NCI-H774 (cell line): ENCODE measurements at regions not wholly inside any gene's neighbourhood (a gene's known extent, or its start where the extent isn't known, plus 50 kb on each side); places are given as distances from the start of the nearest gene placed in this dataset.
"Not testable (repeated sequence)": the region's sequence is repeated elsewhere in the genome, so short reads cannot be mapped to it uniquely, and the experiment has no call there.

Experiments used
- DNase-seq: peaks from one replicate; lab custom pipeline; 2025; lab: John Stamatoyannopoulos, UW

DNA sequence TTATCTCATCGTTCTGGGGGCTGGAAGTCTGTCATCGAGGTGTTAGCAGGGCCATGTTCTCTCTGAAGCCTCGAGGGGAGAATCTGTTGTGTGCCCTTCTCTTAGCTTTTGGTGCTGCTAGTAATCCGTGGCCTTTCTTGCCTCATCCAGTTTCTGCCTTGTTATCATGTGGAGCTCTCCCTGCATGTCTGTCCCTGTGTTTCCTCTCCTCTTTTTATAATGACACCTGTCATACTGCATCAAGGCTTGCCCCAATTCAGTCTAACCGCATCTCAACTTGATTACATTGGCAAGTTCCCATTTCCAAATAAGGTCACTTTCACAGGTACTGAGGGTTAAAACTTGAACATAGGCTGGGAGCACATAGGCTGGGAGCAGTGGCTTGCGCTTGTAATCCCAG lies 82.6 kb upstream of the CNIH3 start:
- DNase-seq = no peak

DNA sequence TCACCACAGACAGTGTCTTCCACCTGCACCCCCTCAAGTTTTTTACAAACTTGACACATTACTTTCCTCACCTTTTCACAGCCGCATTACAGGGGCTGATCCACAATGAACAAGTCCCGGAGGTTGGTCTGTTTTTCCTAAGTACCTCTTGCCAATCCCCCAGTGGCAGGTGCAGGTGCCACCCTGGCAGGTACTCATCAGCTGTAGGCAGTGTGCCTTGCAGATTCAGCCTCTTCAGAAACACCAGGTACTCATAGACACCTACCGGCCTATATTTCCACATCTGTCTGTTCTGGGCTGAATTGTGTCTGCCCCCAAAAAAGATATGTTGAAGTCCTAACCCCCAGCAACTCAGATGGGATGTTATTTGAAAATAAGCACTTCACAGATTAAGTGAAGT lies 81.4 kb upstream of the CNIH3 start:
- DNase-seq = peak; percentile 48

DNA sequence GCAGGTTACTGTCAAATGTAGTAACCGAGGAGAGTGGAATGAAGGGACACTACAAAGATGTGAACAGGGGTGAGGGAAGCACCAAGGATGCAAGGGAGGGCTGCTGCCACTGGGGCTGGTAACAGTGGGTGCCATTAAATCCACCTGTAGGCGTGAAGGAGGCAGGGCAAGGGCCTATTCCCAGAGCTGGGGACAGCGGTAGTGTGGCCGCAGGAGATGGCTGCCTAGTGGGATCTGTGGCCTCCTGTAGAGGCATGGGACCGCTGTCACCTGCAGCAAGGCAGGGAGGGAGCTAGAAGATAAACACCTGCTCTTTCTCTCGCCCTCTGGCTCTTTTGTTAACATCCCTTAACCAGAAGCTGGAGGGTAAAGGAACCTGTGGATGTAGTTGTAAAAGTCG lies 80.5 kb upstream of the CNIH3 start:
- DNase-seq = no peak

DNA sequence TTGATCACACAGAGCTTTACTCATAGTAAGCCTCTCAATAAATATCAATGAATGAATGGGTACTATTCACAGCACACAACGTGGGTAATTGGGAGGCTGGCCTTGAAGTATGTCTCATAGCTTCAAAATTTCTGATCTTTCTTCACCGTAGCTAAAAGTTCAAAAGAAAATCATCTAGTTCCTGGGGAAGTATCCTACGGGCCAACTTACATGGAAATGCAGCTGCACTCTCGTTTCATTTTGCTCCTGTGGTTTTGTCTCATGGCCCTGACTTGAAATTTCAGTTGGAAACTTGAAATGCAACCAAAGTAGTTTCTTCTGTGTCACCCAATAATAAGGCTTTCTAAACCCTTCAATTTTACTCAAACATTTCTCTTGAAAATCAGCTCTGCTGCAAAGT lies 76.1 kb upstream of the CNIH3 start:
- no peak for DNase-seq

DNA sequence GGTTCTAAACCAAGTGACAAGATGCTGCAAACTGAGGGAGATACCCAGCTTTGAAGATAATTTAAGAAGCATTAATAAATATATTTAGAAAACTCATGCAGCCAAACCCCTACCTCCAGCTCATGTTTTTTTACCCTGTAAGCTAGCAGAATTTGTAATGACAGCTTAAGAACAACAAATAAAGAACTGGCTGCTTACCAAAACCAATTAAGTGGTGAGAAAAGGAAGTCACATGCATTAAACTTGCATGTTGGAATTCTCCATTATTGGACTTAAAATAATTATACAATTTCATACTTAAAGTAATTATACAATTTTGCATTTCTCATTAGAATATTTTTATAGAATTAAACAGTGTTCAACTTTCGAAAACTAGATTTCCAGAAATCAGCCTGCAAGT lies 75.6 kb upstream of the CNIH3 start:
- peak; percentile 61 for DNase-seq

DNA sequence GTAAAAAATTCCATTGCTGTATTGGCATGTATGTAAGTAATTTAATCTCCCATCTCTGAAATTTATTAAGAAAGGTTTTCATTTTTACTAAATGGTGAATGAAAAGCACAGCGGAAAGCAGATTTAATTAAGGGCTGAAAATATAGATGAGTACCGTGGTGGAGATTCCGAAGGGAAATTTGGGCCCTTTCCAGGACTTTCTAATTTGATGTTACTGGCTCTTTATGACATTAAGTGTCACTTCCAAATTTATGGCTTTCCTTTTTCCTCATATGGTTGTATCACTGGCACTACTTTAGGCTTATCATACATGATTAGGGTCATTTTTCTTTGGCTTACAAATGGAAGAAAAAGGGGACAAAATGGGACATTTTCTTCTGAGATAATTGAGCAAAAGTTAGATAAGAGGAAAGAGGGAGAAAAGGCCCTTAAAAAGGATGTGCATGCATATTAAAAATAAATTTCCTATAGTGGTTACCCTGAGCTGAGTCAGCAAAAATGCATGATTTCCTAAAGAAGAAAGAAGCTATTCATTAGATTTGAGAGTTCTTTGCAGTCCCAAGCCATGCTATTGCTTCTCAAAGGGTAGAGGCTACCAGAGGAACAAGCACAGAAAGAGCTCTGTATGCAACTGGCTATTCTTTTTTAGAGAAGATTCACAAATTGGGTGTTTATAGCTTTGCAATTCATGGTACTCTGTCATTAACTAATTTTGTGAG lies 74.9 kb upstream of the CNIH3 start:
- DNase-seq = no peak

DNA sequence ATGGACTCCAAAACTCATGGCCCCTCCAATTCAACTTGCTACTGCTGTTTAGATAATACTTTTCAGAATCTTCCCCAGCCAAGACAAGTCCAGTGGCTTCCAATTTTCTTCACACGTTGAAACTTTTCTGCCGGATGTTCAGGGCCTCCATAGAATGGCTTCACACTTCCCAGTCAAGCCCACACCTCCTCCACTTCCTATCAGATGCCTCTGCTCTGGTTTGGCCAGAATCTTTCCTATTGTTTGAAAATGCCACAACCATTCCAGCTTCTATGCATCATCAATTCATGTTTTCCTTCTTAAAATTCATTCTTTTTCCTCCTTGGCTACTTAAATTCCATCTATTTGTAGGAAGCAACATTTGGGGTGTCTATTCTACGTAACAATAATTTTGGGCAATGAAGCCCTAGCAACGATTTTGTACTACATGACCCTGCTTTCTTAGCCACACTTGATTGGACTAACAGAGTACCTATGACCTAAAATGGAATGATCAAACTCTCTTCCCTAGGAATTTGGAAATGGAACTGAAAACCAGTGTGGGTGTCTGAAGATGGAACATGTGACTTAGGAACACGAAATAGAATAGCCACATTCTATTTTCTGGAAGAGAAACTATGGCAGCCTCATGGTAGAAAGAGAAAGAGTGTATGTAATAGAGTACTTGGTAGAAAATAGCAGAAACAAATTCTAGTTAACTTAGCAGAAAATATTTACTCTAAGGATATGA lies 74.1 kb upstream of the CNIH3 start:
- DNase-seq = no peak

DNA sequence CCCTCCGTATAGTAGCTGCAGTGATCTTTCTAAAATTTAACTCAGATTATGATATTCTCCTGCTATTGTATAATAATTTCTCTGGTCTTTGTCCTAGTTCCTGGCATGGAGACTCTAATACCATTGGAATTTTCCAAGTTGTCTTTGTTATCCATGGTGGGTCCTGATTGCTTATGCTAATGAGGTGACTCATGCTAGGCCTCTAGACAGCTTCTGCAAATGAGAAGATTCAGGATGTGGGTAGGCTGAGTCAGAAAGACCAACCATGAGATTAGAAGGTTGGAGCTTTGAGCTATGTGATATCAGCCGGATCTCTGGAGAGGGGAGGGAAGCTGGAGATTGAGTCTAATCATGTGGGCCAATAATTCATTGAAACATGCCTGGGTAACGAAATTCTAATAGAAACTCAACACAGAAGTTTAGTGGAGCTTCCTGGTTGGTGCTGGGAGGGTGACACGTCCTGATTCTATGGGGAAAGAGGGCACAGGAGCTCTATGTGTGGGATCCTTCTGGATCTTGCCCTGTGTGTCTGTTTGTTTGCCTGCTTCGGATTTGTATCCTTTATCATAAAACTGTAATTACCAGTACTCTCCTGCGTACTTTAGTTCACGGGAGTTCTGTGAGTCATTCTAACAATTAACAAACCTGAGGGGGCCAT lies 73.2 kb upstream of the CNIH3 start:
- no peak for DNase-seq

DNA sequence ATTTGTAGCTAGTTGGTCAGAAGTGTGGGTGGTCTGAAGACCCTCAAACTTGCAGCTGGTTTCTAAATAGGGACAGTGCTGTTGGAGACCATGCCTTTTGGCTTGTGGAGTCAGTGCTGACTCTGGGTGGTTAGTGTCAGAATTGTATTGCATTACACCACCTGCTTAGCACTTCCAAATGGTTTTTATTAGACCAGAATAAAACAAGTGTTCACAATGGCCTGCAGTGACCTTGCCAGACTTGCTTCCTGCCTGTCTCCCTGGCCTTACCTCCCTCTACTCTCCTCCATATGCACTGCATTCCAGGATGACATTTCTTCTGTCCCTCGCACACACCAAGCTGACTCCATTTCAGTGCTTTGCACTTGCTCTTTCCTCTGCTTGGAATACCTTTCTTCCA lies 72.7 kb upstream of the CNIH3 start:
- no peak for DNase-seq

DNA sequence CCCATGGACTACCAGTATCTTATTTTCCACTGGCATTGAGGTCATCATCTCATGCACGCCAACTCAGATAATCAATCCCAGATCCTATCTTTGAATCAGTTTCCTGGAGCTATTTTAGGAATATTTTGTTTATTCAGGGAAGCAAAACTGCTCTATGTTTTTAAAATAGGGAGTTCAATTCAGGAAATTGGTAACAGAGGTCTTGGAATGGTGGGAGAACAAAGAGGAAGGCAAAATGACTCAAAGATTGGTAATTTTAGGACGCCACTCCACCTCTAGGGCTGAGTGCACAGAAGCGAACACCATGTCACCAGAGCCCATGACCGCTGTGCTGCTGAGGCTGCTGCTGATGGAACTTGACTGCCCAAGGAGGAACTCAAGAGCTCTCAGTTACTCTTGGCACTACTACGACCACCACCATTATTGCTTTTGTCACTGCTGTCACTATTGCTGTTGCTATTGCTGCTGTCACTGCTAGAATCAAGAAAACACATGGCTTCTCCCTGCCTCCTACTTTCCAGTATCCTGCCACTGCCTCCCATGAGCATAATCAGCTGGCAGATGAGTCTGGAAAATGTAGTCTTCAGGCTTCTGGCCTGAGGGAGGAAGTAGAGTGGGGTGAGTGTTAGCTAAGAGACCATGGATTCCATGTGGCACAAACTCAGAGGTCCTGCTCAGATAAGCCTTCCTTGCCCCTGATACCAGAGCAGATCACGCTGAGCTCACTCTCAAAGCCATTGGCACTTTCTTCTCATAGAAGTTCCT lies 71.6 kb upstream of the CNIH3 start:
- no peak for DNase-seq

DNA sequence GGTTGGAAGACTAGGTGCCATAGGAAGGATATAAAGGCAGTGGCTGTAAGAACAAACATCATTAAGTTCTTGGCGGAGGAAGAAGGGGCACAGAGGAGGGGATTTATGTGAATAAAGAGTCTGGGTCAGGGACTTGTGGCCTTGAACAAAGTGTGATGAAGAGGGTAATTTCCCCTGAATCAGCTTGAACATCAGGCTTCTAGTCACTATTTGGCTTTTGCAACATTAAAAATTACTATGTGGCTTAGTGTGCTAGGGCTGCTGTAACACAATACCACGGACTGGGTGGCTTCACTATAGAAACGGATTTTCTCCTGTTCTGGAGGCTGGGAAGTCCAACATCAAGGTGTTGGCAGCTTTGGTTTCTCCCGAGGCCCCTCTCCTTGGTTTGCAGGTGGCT lies 70.5 kb upstream of the CNIH3 start:
- DNase-seq = no peak

DNA sequence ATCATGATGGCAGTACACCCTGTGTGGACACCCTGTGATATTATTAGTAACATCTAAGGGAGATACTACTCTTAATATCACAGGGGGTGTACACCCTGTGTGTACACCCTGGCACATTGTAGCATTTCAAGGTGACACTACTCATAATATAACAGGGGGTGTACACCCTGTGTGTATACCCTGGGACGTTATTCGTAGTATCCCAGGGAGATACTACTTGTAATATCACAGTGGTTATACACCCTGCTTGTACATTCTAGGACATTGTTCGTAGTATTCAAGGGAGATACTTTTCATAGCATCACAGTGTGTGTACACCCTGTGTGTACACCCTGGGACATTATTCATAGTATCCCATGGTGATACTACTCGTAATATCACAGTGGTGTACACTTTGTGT lies 67.4 kb upstream of the CNIH3 start:
- no peak for DNase-seq

DNA sequence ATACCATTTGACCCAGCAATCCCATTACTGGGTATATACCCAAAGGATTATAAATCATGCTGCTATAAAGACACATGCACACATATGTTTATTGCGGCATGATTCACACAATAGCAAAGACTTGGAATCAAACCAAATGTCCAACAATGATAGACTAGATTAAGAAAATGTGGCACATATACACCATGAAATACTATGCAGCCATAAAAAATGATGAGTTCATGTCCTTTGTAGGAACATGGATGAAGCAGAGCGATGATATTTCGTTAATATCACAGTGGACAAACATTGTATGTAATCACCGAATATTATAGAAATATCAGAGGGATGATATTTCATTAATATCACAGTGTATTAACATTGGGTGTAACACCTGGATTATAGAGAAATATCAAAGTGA lies 64.9 kb upstream of the CNIH3 start:
- not testable (repeated sequence) for DNase-seq

DNA sequence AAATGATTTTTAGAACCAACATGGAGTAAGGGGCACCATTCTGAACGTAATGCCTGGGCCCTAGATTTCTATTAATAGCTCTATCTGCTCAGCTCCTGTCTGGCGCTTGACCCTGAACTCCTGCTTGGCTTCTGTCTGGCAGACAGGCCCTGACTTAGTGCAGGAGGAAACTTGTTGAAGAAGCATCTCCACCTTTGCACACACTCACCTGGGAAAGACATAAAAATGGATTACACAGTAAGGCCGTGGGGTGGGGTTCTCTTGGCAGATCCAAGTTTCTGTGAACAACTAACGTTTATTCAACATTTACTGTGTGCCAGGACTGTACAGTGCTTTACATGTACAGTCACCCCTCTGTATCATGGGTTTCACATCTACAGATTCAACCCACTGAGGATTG lies 62.1 kb upstream of the CNIH3 start:
- DNase-seq = no peak

DNA sequence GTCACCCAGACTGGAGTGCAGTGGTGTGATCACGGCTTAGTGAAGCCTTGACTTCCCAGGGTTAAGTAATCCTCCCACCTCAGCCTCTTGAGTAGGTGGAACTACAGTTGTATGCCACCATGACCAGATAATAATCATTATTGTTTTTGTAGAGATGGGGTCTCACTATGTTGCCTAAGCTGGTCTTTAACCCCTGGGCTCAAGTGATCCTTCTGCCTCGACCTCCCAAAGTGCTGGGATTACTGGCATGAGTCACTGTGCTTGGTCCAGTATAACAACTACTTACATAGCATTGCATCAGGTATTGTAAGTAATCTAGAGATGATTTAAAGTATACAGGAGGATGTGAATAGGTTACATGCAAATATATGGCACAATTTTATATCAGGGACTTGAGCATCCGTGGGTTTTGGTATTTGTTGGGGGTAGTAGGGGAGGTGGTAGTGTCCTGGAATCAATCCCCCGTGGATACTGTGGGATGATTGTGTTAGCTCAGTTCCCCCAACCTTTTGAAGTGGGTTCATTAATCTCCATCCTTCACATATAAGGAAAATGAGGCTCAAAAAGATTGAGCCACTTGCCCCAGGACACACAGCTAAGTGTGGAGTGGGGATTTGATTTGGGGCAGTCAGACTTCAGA lies 61.4 kb upstream of the CNIH3 start:
- no peak for DNase-seq

DNA sequence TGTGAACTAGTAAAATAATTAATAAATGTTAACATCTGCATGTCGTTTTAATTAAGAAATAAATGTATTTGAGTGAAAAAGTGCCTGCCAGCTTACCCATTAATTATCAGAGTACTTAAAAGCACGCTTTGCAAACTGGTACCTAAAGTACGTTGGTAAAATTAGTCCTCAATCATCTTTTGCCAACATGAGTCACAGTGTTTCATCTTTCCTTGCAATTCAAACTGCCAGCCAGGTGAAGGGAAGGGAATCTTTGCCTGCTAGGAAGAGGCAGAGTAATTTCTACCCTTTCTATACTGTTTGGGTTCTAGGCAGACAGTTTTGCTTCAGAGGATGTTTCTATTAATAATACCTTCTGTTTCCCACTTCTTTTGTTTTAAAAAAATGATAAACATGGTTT lies 57.2 kb upstream of the CNIH3 start:
- DNase-seq = no peak

DNA sequence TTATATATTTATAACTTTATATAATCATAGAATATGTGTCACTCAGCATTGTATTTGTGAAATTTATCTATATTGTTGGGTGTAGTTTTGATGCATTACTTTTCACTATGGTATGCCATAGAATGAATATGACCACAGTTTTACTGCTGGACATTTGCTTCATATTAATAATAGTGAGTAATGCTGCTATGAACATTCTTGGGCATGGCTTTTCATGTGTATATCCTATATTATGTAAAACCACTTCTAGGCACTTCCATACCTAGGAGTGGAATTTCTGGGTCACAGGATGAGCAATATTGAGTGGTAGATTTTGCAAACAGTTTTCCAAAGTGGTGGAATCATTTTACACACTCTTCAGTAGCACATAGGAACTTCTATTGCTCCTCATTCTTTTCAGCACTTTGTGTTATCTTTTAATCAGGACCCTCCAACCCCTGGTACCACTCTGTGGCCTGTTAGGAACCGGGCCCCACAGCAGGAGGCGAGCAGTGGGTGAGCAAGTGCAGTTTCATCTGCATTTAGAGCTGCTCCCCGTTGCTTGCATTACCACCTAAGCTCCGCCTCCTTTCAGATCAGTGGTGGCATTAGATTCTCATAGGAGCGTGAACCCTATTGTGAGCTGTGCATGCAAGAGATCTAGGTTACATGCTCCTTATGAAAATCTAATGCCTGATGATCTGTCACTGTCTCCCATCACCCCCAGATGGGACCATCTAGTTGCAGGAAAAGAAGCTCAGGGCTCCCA lies 56.0 kb upstream of the CNIH3 start:
- no peak for DNase-seq

DNA sequence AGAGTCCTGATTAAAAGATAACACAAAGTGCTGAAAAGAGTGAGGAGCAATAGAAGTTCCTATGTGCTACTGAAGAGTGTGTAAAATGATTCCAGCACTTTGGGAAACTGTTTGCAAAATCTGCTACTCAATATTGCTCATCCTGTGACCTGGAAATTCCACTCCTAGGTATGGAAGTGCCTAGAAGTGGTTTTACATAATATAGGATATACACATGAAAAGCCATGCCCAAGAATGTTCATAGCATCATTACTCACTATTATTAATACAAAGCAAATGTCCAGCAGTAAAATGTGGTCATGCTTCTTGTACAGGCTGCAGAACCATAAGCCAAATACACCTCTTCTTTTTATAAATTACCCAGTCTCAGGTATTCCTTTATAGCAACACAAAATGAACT lies 53.2 kb upstream of the CNIH3 start:
- DNase-seq = not testable (repeated sequence)

DNA sequence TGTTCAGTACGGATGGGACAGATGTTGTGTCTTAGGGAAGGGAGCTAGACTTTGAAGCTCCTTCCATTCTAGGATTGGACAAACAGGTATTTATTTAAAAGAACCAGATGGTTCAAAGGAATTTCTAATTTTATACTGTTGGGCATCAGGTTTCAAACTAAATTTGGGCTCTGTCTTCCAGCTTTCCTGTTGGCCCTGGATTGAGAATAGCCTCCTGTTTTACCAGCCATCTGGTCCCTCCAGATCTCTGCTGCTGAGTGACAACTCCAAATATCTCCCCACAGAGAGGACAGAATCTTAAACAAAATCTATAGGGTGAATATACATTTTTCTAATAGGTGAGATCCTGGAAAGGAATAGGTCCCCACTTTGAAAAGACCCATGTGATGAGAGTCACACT lies 52.5 kb upstream of the CNIH3 start:
- DNase-seq = no peak

DNA sequence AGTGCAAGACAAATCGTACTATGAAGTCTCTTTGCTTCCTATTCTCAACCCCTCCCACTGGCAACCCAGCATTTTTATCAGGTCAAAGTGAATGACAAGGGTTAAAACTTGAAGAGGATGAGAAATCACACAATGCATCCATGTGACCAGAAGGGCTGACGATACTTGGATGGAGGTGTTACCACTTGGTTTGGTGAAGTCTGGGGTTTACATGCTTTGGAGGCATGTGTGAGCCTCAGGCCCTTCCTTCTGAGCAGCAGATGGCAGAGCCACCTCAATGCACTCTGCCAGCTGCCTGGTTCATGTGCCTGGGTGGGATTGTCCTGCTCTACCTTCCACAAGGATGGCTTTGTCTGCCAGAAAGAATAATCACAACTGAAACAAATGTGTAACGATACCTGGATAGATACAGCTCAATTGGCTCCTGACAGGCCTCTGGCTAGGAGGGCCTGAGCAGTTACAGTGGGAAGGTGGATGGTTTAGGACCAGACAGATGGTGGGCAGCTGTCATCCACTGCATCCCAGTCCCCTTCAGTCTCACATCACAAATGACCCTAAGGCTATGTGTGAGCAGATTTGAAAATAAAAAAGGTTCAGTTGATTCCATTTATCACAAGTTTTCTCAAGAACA lies 51.5 kb upstream of the CNIH3 start:
- DNase-seq = no peak

DNA sequence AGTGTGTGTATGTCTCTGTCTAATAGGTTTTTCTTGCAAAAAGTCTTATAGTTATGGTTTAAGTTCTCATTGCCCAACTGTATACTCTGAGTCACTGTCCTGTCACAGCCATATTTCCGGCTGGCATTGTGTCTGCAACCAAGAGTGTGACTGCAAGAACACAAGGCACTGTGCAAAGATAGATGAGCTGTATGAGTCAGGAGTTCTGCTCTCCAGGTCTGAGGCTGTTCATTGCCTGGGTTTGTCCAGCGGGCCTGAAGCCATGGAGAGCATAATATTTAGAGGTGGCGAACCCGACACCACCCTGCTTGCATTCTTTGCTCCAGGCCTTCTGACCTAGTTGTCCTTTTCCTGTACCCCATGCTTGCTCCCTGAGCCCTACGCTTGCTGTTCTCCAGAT lies 50.9 kb upstream of the CNIH3 start:
- DNase-seq = no peak
